ENCODE measurements at regions not wholly inside any gene's neighbourhood (a gene's known extent, or its start where the extent isn't known, plus 50 kb on each side); places are given as distances from the start of the nearest gene placed in this dataset.

DNA sequence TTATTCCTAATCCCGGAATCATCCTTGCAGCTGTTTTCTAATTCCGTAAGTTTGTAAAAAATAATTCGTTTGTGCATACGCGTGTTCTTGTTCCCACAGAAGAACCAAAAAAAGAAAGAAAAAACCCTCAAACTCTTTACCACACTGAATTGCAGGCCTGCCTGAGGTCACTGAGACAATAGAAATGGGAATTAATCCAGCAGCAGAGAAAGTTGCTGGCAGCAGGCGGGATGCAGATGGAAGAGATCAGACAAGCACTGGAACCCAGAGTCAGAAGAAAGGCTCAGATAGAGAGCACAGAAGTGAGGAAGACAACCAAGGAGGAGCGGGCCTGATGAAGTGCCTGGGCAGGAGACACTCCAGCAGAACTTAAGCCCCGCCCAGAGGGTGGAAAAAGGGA lies 141.5 kb upstream of the VWC2 start:
- no peak for TF ChIP-seq POLR2A (IDR thresholded peaks at IDR 0.05)
- TF ChIP-seq, protein P1, sequence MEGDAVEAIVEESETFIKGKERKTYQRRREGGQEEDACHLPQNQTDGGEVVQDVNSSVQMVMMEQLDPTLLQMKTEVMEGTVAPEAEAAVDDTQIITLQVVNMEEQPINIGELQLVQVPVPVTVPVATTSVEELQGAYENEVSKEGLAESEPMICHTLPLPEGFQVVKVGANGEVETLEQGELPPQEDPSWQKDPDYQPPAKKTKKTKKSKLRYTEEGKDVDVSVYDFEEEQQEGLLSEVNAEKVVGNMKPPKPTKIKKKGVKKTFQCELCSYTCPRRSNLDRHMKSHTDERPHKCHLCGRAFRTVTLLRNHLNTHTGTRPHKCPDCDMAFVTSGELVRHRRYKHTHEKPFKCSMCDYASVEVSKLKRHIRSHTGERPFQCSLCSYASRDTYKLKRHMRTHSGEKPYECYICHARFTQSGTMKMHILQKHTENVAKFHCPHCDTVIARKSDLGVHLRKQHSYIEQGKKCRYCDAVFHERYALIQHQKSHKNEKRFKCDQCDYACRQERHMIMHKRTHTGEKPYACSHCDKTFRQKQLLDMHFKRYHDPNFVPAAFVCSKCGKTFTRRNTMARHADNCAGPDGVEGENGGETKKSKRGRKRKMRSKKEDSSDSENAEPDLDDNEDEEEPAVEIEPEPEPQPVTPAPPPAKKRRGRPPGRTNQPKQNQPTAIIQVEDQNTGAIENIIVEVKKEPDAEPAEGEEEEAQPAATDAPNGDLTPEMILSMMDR (IDR thresholded peaks at IDR 0.05): no peak
- Histone ChIP-seq H3K36me3 (no peaks in the 10 kb centered on the region), H3K4me1 (peaks cover 0 to 34% (median 10%) of the 10 kb centered on the region in 12 donors), H3K27ac (peak overlapping the region in 11 of 12 donors; percentile 31 to 94 (median 76)), H3K27me3 (no peaks in the 10 kb centered on the region), H3K4me3 (no peak overlapping the region), H3K9me3 (no peaks in the 10 kb centered on the region)
- DNase-seq (no peak), ATAC-seq (no peak)
- WGBS, 4 donors: 76 to 84% (median 79%) methylated on average over 7 to 8 of the region's 8 CpGs
- intact Hi-C loops (cut with DNase I): loop anchor here in 7 of 10 donors (5.0 to 10.0 kb wide), 6 partner anchors 143 to 537 kb away; partner anchors contain the start of gene VWC2 (in 1 of the 7)

DNA sequence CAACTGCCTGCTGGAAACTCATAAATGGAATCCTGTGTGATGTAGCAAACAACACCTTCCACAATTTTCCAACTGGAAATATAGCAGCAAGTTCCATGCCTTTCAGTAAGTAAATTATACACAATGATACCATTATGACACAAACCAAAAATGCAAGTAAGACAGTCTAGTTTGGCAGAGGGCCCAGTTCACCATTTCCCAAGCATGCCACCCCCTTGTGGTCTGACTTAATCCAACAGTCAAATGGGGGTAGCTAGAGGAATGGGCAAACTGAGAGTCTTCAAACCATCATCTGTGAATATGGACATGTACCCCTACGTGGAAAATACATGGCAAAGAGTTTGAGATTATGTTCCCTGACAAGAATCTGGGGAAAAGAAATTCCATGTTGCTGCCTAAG lies 137.6 kb upstream of the VWC2 start:
- H3K4me1 ChIP-seq: peaks cover 0 to 16% (median 9%) of the 10 kb centered on the region in 12 donors
- no peak for DNase-seq
- H3K36me3 ChIP-seq: no peaks in the 10 kb centered on the region
- no peak for TF ChIP-seq POLR2A (IDR thresholded peaks at IDR 0.05)
- TF ChIP-seq, protein P1 (IDR thresholded peaks at IDR 0.05): peak in 8 of 12 donors; percentile 4 to 37 (median 15)
- 57 to 77% (median 75%) methylated on average over 1 of the region's 1 CpG for WGBS, 4 donors
- no peak for ATAC-seq
- H3K27ac ChIP-seq: no peak overlapping the region
- no peak overlapping the region for H3K4me3 ChIP-seq
- H3K27me3 ChIP-seq: no peaks in the 10 kb centered on the region
- H3K9me3 ChIP-seq: no peaks in the 10 kb centered on the region
- intact Hi-C loops (cut with DNase I): loop anchor here in 8 of 10 donors (5.0 to 10.0 kb wide), 6 partner anchors 137 to 541 kb away; partner anchors contain the start of gene VWC2 (in 2 of the 8)

- no peaks in the 10 kb centered on the region for H3K27me3 ChIP-seq
- H3K4me3 ChIP-seq: no peak overlapping the region
- no peaks in the 10 kb centered on the region for H3K36me3 ChIP-seq
- ATAC-seq (no peak), DNase-seq (no peak)
- WGBS, 4 donors: 88 to 95% (median 91%) methylated on average over 3 of the region's 3 CpGs
- no peak for TF ChIP-seq POLR2A (IDR thresholded peaks at IDR 0.05)
- H3K27ac ChIP-seq: no peak overlapping the region
- H3K9me3 ChIP-seq: no peaks in the 10 kb centered on the region
- intact Hi-C loops (cut with DNase I): loop anchor here in 8 of 10 donors (5.0 to 10.0 kb wide), 6 partner anchors 136 to 542 kb away; partner anchors contain the start of gene VWC2 (in 2 of the 8)
- peaks cover 0 to 16% (median 5%) of the 10 kb centered on the region in 12 donors for H3K4me1 ChIP-seq
These were observed 137.0 kb upstream of the VWC2 start for GRCh38 chr7:49636400-49636799.

DNA sequence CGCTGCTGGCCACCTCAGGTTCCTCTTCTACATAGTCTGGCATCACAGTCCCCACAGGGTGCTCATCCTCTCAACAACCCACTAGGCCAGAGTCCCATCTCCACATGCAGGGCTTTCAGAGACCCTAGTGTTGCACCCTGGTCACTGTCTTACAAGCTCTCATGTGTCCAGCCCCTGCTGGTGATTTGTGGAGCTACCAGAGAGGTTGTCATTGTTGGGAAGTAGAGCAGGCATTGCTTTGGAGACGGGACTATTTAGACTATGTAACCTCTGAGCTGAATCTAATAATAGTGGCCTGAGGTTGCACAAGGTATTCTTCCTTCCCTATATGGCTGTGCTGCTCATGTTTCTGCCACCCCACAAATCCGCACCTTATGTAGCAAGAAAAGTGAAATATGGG lies 135.3 kb upstream of the VWC2 start:
- peak overlapping the region in 5 of 12 donors; percentile 27 to 48 (median 31) for H3K27ac ChIP-seq
- H3K4me1 ChIP-seq: peaks cover 0 to 19% (median 0%) of the 10 kb centered on the region in 12 donors
- no peaks in the 10 kb centered on the region for H3K27me3 ChIP-seq
- DNase-seq (peak in 2 of 5 donors; percentile 37 to 40), ATAC-seq (peak; percentile 78 to 97 (median 93))
- no peaks in the 10 kb centered on the region for H3K9me3 ChIP-seq
- intact Hi-C loops (cut with DNase I): loop anchor here in 8 of 10 donors (5.0 to 10.0 kb wide), 6 partner anchors 134 to 543 kb away; partner anchors contain the start of gene VWC2 (in 2 of the 8)
- no peak overlapping the region for H3K4me3 ChIP-seq
- TF ChIP-seq, protein P1 (IDR thresholded peaks at IDR 0.05): peak in 6 of 12 donors; percentile 9 to 37 (median 22)
- TF ChIP-seq POLR2A (IDR thresholded peaks at IDR 0.05): no peak
- WGBS, 4 donors: 55 to 67% (median 59%) methylated on average over 3 of the region's 3 CpGs
- no peaks in the 10 kb centered on the region for H3K36me3 ChIP-seq

All from heart left ventricle (tissue), 16 donors.